Memory B cell (primary cell): ENCODE measurements at regions not wholly inside any gene's neighbourhood (a gene's known extent, or its start where the extent isn't known, plus 50 kb on each side); places are given as distances from the start of the nearest gene placed in this dataset.

Source experiments
- ATAC-seq: fragments of 150-1000 bp; cut with Tn5 transposase; 2 replicates; pipeline ENCODE4 v1.10.0; 2021; ENCODE audit warnings: low read depth, mild to moderate bottlenecking, moderate library complexity
- DNase-seq, 2 donors: peaks; one replicate each; pipeline ENCODE4 v3.0.0; 2022; ENCODE audit warnings: low spot score in 2 of 2
- H3K27ac Mint-ChIP-seq: one replicate; pipeline ENCODE4 v1.8.0; 2022; ENCODE audit warnings: mild to moderate bottlenecking, moderate library complexity, mixed read lengths
- H3K27me3 Mint-ChIP-seq: one replicate; pipeline ENCODE4 v1.8.0; 2022; ENCODE audit warnings: mixed read lengths
- H3K36me3 Mint-ChIP-seq: one replicate; pipeline ENCODE4 v1.8.0; 2022; ENCODE audit warnings: mild to moderate bottlenecking, mixed read lengths
- H3K4me1 Mint-ChIP-seq: one replicate; pipeline ENCODE4 v1.8.0; 2022; ENCODE audit warnings: mixed read lengths
- H3K4me3 Mint-ChIP-seq: one replicate; pipeline ENCODE4 v1.8.0; 2022; ENCODE audit warnings: mild to moderate bottlenecking, moderate library complexity, mixed read lengths
- H3K9me3 Mint-ChIP-seq: one replicate; pipeline ENCODE4 v1.8.0; 2022; ENCODE audit warnings: mixed read lengths

GRCh38 chr5:23319901-23320300, 187.5 kb upstream of the PRDM9 start:
- H3K27ac Mint-ChIP-seq: no peak overlapping the region
- no peak overlapping the region for H3K4me3 Mint-ChIP-seq
- H3K27me3 Mint-ChIP-seq: no peaks in the 10 kb centered on the region
- H3K36me3 Mint-ChIP-seq: no peaks in the 10 kb centered on the region
- H3K4me1 Mint-ChIP-seq: no peaks in the 10 kb centered on the region
- H3K9me3 Mint-ChIP-seq: no peaks in the 10 kb centered on the region
- DNase-seq (no peak), ATAC-seq (no peak)

DNA sequence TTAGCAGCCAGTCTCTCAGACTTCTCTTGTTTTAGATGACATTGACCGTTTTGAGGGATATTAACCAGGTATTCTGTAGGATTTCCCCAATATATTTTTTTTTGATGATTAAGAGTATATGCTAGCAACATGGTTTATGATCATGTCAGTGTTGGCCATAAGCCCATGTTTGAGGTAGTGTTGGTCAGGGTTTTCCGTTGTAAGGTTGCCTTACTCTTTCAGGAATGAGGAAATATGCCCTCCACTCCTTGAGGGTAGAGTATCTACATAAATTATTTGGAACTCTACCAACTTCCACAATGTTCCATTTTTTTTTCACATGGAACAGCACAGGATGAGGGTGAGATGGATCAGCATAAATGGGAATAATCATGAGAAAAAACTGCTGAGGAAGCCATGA, 188.4 kb upstream of the PRDM9 start:
- Mint-ChIP-seq H3K27me3 (no peaks in the 10 kb centered on the region), H3K27ac (no peak overlapping the region), H3K4me1 (no peaks in the 10 kb centered on the region), H3K4me3 (no peak overlapping the region), H3K9me3 (no peaks in the 10 kb centered on the region), H3K36me3 (no peaks in the 10 kb centered on the region)
- no peak for DNase-seq
- no peak for ATAC-seq

DNA sequence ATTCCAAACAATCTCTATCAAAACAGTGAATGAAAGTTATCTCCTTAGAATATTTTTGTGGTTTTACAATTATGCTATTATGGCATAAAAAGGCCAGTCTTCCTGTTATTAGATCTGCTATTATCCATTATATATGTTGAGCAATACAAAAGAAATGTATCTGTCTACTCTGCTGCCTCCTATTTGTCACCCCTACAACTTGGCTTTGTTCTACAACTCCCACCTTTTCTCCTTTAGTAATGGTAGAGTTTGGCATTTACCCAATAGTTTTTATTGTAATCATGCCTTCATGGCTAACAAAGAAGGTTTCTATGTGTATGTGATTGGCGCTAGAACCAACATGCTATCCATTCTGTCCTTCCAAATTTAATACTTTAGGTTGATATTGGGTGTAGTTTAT, 189.2 kb upstream of the PRDM9 start:
- no peaks in the 10 kb centered on the region for H3K4me1 Mint-ChIP-seq
- H3K4me3 Mint-ChIP-seq: no peak overlapping the region
- no peak for ATAC-seq
- no peak for DNase-seq
- H3K27ac Mint-ChIP-seq: no peak overlapping the region
- H3K9me3 Mint-ChIP-seq: no peaks in the 10 kb centered on the region
- H3K36me3 Mint-ChIP-seq: no peaks in the 10 kb centered on the region
- H3K27me3 Mint-ChIP-seq: no peaks in the 10 kb centered on the region

DNA sequence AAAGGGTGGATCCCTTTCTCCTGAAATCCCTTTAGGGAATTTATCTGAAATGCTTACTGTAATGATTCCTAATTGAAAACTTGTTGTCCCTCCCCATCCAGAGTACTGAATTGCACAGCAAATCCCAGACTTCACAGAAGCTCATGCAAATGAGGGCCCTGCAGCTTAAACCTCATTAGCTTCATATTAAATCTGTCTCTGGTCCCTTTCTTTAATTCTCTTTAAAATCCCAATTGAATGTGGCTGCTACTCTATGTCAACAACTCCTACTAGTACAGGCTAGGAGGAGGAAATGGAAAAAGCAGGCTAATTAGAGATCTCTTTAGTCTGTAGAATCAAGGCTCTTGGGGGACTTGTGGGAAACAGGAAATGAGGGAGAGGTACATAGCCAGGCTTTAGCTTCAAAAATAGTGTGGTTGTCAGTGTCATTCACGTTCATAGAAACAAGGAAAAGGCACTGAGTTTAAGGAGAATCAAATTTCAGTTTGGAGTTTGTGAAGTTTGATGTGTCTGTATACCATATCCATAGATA, 191.3 kb upstream of the PRDM9 start:
- ATAC-seq (no peak), DNase-seq (no peak)

DNA sequence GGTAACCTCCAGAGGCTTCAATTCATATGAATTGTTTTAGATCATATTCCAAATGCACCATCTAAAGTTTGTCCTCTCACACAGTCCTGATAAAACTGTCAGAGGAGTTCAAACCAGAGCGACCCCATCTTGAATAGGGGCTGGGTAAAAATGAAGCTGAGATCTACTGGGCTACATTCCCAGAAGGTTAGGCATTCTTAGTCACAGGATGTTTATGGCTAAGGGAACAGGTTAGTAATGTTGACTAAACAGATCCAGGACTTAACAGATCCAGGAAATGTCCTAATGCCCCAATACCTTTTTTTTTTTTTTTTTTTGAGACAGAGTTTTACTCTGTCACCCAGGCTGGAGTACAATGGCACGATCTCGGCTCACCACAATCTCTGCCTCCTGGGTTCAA, 192.6 kb upstream of the PRDM9 start:
- no peaks in the 10 kb centered on the region for H3K27me3 Mint-ChIP-seq
- no peaks in the 10 kb centered on the region for H3K36me3 Mint-ChIP-seq
- H3K27ac Mint-ChIP-seq: no peak overlapping the region
- ATAC-seq: no peak
- peaks cover 6% of the 10 kb centered on the region for H3K9me3 Mint-ChIP-seq
- no peak overlapping the region for H3K4me3 Mint-ChIP-seq
- H3K4me1 Mint-ChIP-seq: no peaks in the 10 kb centered on the region
- no peak for DNase-seq

More for the DNA sequence above, 191.3 kb upstream of the PRDM9 start:
- Mint-ChIP-seq H3K27ac (no peak overlapping the region), H3K36me3 (no peaks in the 10 kb centered on the region), H3K4me3 (no peak overlapping the region), H3K9me3 (peaks cover 3% of the 10 kb centered on the region), H3K4me1 (no peaks in the 10 kb centered on the region), H3K27me3 (no peaks in the 10 kb centered on the region)

DNA sequence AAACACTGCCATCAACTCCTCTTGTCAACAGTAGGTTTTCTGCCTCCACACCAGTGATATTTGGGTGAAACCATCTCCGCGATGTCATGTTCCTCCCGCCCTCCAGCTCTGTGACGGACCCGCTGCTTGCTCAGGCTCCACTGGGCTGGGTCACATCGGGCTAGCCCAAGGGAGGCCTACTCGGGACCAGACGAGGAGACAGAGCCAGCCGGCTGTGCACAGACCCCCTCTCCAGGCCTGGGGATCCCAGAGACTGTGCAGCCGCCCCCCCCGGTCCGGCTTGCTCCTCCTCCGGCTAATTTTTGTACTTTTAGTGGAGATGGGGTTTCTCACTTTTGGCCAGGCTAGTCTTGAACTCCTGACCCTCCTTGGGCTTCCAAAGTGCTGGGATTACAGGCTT, 202.4 kb upstream of the PRDM9 start:
- ATAC-seq (no peak), DNase-seq (no peak)
- Mint-ChIP-seq H3K4me1 (no peaks in the 10 kb centered on the region), H3K9me3 (peaks cover 6% of the 10 kb centered on the region), H3K27me3 (no peaks in the 10 kb centered on the region), H3K36me3 (no peaks in the 10 kb centered on the region), H3K4me3 (no peak overlapping the region), H3K27ac (no peak overlapping the region)

DNA sequence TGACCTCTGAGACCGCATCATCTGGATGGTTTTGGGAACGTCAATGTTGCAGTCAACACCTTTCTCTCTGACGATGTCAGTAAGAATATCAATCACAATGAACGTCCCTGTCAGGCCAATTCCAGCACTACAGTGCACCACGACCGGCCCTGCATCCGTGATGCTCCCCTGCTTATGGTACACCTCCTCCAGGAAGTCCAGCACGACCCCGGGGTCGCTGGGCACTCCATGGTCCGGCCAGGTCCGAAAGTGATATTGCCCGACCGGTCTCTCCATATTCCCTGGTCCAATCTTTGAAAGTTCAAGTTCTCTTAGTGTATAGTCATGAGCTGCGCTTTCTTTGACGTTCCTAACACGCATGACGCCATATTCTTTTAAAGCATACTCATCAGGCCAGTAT, 203.6 kb upstream of the PRDM9 start:
- Mint-ChIP-seq H3K36me3 (no peaks in the 10 kb centered on the region), H3K27me3 (no peaks in the 10 kb centered on the region), H3K4me3 (no peak overlapping the region), H3K27ac (no peak overlapping the region), H3K9me3 (peaks cover 6% of the 10 kb centered on the region), H3K4me1 (no peaks in the 10 kb centered on the region)
- no peak for ATAC-seq
- DNase-seq: no peak

GRCh38 chr5:23303435-23303834, 204.0 kb upstream of the PRDM9 start:
- Mint-ChIP-seq H3K4me1 (no peaks in the 10 kb centered on the region), H3K27ac (no peak overlapping the region), H3K36me3 (no peaks in the 10 kb centered on the region), H3K27me3 (no peaks in the 10 kb centered on the region), H3K4me3 (no peak overlapping the region), H3K9me3 (peaks cover 6% of the 10 kb centered on the region)
- ATAC-seq (no peak), DNase-seq (no peak)

- H3K36me3 Mint-ChIP-seq: no peaks in the 10 kb centered on the region
- H3K4me3 Mint-ChIP-seq: no peak overlapping the region
- H3K4me1 Mint-ChIP-seq: no peaks in the 10 kb centered on the region
- H3K27ac Mint-ChIP-seq: no peak overlapping the region
- ATAC-seq (no peak), DNase-seq (no peak)
- no peaks in the 10 kb centered on the region for H3K27me3 Mint-ChIP-seq
- peaks cover 6% of the 10 kb centered on the region for H3K9me3 Mint-ChIP-seq
These were observed 205.0 kb upstream of the PRDM9 start for GRCh38 chr5:23302438-23302837.

DNA sequence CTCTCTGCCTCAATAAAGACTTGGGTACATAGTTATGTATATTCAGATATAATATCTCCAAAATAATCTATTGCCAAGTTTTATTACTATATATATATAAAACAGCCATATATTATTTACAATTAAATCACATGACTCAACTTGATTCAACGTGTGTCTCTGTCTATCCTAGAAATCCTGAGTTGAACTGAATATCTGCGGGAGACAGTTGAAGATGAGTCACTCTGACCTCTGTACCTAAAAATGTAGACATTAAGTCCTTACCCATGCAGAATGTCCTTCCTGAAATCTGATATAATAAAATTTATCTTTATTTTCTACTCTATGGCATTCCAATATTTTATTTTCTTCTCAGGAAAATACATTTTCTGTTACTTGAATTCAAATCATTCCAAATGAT, 218.2 kb upstream of the PRDM9 start:
- no peak for ATAC-seq
- Mint-ChIP-seq H3K27ac (no peak overlapping the region), H3K4me1 (no peaks in the 10 kb centered on the region), H3K27me3 (no peaks in the 10 kb centered on the region), H3K36me3 (no peaks in the 10 kb centered on the region), H3K9me3 (peaks cover 6% of the 10 kb centered on the region), H3K4me3 (no peak overlapping the region)
- DNase-seq: no peak

DNA sequence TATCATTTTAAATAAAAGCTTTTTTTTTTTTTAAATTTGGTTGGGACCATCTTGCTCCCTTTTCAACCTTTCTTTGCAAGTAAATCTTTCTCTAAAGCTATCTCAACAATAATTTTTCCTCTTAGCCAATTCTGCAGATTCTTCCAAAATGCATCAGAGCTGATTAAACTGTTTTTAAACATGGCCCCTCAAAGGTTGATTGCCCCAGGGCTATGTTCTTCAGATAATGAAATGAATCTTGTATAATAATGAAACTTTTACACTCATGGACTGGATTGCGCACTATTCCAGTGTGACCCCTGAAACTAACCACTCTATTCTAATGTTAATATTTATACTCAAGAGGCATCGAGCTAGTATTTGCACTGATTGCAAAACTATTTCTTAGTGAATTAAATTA, 222.8 kb upstream of the PRDM9 start:
- Mint-ChIP-seq H3K27me3 (no peaks in the 10 kb centered on the region), H3K27ac (no peak overlapping the region), H3K4me3 (no peak overlapping the region), H3K9me3 (peaks cover 3% of the 10 kb centered on the region), H3K36me3 (no peaks in the 10 kb centered on the region), H3K4me1 (no peaks in the 10 kb centered on the region)
- ATAC-seq: no peak
- DNase-seq: no peak

- Mint-ChIP-seq H3K4me1 (no peaks in the 10 kb centered on the region), H3K4me3 (no peak overlapping the region), H3K27ac (no peak overlapping the region), H3K27me3 (no peaks in the 10 kb centered on the region), H3K36me3 (no peaks in the 10 kb centered on the region), H3K9me3 (peaks cover 2% of the 10 kb centered on the region)
- ATAC-seq (no peak), DNase-seq (no peak)
These were observed 233.2 kb upstream of the PRDM9 start for GRCh38 chr5:23274171-23274570.

GRCh38 chr5:23269981-23270380, 237.4 kb upstream of the PRDM9 start:
- Mint-ChIP-seq H3K9me3 (no peaks in the 10 kb centered on the region), H3K27ac (no peak overlapping the region), H3K27me3 (no peaks in the 10 kb centered on the region), H3K4me3 (no peak overlapping the region), H3K36me3 (no peaks in the 10 kb centered on the region), H3K4me1 (no peaks in the 10 kb centered on the region)
- DNase-seq: no peak
- no peak for ATAC-seq

DNA sequence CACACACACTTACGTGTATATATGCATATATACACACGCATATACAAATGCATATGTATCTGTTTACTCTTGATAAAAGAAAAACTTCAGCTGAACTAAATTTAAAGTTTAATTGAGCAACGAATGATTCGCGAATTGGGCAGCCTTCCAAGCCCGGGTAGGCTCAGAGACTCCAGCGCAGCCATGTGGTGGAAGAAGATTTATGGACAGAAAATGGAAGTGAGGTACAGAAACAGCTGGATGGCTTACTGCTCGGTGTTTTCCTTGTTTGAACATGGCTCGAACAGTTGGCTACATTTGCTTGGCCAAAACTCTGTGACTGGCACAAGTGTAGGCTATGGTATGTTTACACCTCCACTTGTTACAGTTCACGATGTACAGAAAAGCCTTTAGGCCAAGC, 239.3 kb upstream of the PRDM9 start:
- H3K9me3 Mint-ChIP-seq: no peaks in the 10 kb centered on the region
- no peak overlapping the region for H3K4me3 Mint-ChIP-seq
- no peaks in the 10 kb centered on the region for H3K27me3 Mint-ChIP-seq
- no peaks in the 10 kb centered on the region for H3K4me1 Mint-ChIP-seq
- ATAC-seq: no peak
- no peak for DNase-seq
- no peaks in the 10 kb centered on the region for H3K36me3 Mint-ChIP-seq
- no peak overlapping the region for H3K27ac Mint-ChIP-seq

GRCh38 chr5:23260621-23261020, 246.8 kb upstream of the PRDM9 start:
- Mint-ChIP-seq H3K9me3 (no peaks in the 10 kb centered on the region), H3K36me3 (no peaks in the 10 kb centered on the region), H3K27me3 (no peaks in the 10 kb centered on the region), H3K4me3 (no peak overlapping the region), H3K27ac (no peak overlapping the region), H3K4me1 (no peaks in the 10 kb centered on the region)
- ATAC-seq (no peak), DNase-seq (no peak)

DNA sequence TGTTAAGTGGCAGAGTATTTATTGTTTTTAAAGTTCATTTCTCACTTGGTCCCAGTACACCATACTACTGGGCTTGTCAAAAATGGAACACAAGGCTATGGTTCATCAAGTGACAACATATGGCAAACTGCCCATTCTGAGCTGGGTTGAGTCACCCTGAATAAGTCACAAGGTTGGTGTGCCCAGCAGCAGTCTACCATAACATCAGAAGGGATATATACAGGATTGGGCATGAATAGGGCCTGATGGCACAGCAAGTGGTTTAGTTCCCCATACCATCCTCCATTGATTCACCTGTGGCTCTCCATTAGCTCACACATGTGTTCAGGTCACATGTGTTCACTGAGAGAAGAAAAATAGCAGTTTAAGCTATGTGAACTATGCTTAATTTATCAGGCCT, 249.8 kb upstream of the PRDM9 start:
- Mint-ChIP-seq H3K9me3 (no peaks in the 10 kb centered on the region), H3K4me1 (no peaks in the 10 kb centered on the region), H3K4me3 (no peak overlapping the region), H3K27ac (no peak overlapping the region), H3K27me3 (no peaks in the 10 kb centered on the region), H3K36me3 (no peaks in the 10 kb centered on the region)
- DNase-seq (no peak), ATAC-seq (no peak)
